Peyer's patch (tissue), 4 donors: ENCODE measurements at regions not wholly inside any gene's neighbourhood (a gene's known extent, or its start where the extent isn't known, plus 50 kb on each side); places are given as distances from the start of the nearest gene placed in this dataset.

Experiments
- CTCF ChIP-seq, 6 experiments: fragments of 450-650 bp in 4 of 6; fragments of 200-600 bp in 2 of 6; sonication (generic) in 1 of 6; IDR thresholded peaks; one replicate each; pipeline ENCODE4 v1.5.1; 2017 to 2019; ENCODE audit warnings: antibody characterized with exemption in 6 of 6, mild to moderate bottlenecking in 3 of 6, moderate library complexity in 1 of 6
- POLR2A ChIP-seq, 2 donors: fragments of 450-650 bp; IDR thresholded peaks; one replicate each; pipeline ENCODE4 v1.5.1; 2017; ENCODE audit warnings: antibody characterized with exemption in 2 of 2, mild to moderate bottlenecking in 2 of 2, moderate library complexity in 2 of 2

DNA sequence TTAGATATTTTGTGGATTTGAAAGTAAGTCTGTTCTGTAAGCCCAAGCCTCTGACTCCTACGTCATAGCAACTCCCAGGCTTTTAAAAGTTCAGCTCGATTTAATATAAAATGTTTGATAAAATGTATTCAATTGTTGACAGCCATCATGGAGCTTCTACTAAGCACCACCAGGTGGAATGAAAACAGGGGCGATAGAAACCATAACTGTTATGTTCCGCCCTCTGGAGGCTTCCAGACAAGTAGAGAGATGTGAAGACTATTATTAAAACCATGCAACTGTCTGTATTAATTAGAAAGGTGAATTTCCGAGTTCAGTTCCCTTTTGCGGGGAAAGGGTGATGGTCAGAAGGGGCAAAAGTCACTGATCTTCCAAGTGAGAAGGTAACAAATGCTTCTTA, 292.2 kb downstream of the NR2F2 start:
- TF ChIP-seq CTCF (IDR thresholded peaks at IDR 0.05) (no peak), POLR2A (IDR thresholded peaks at IDR 0.05) (no peak)
